ENCODE measurements at regions not wholly inside any gene's neighbourhood (a gene's known extent, or its start where the extent isn't known, plus 50 kb on each side); places are given as distances from the start of the nearest gene placed in this dataset.

- Histone ChIP-seq H3K36me3 (no peaks in the 10 kb centered on the region), H3K27me3 (no peaks in the 10 kb centered on the region), H3K9me3 (no peaks in the 10 kb centered on the region), H3K27ac (no peak overlapping the region), H3K4me3 (replicated peaks in 1 of 3) (no peak overlapping the region), H3K4me1 (no peaks in the 10 kb centered on the region)
- DNase-seq = no peak
- WGBS, 2 donors = 45% methylated on average over 18 to 19 of the region's 19 CpGs
- TF ChIP-seq CTCF (IDR thresholded peaks at IDR 0.05) (no peak), POLR2A (IDR thresholded peaks at IDR 0.05) (no peak)
- intact Hi-C loops (cut with DNase I) = no loop called here
Observed at GRCh38 chr14:104383996-104384775, 195.4 kb upstream of the C14orf180 start.

- Histone ChIP-seq H3K9me3 (no peaks in the 10 kb centered on the region), H3K4me3 (replicated peaks in 1 of 3) (no peak overlapping the region), H3K4me1 (no peaks in the 10 kb centered on the region), H3K36me3 (no peaks in the 10 kb centered on the region), H3K27ac (no peak overlapping the region), H3K27me3 (no peaks in the 10 kb centered on the region)
- intact Hi-C loops (cut with DNase I) = no loop called here
- 89 to 95% methylated on average over 6 of the region's 6 CpGs for WGBS, 2 donors
- no peak for DNase-seq
- TF ChIP-seq POLR2A (IDR thresholded peaks at IDR 0.05) = no peak
Observed at GRCh38 chr14:104384776-104385071, 194.8 kb upstream of the C14orf180 start.

DNA sequence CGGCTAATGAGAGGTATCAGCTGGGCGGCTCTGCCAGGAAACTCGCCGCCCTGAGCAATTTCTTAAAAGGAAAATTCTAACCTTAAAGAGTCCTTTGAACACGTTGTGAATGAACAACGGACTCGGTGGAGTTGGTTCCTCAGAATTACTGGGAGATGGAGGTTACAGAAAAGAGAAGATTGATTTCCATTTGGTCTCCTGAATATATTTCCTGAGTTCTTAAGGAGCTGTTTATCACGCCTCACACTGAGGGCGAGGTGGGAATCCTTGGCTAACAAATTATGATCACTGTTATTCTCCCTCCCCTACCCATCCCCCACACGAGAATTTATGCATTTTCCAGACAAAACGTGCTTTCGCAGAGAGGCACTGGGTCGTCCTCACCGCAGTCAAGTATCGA lies 194.5 kb upstream of the C14orf180 start:
- Histone ChIP-seq H3K4me3 (replicated peaks in 1 of 3) (no peak overlapping the region), H3K27ac (no peak overlapping the region), H3K4me1 (no peaks in the 10 kb centered on the region), H3K9me3 (no peaks in the 10 kb centered on the region), H3K27me3 (no peaks in the 10 kb centered on the region), H3K36me3 (no peaks in the 10 kb centered on the region)
- intact Hi-C loops (cut with DNase I) = no loop called here
- DNase-seq = no peak
- TF ChIP-seq CTCF (IDR thresholded peaks at IDR 0.05) (no peak), POLR2A (IDR thresholded peaks at IDR 0.05) (no peak)
- WGBS, 2 donors = 86 to 88% methylated on average over 15 of the region's 15 CpGs

DNA sequence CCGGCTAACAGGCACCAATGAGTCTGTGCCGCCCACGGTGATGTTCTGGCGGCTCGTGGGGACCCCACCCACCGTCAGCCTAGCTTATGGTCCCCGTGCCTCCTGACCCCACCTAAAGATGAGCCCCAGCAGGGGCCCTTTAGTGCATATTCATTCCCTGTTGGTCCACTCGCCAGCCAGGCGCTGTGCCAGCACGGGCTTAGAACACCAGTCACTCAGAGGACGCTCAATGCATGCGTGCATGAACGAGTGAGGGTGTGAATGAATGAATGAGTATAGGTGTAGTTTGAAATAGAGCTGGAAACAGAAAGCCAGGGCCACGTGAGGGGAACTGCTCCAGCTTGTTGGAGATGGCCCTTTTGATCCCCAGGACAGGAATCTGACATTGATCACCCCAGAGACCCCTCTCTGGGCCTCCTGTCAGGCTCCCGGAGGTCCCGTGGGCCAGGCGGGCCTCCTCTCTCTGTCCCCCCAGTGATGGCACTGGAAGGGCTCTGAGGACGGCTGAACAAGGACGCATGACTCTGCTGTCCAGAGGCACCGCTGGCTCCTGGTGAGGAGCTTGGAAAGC lies 193.9 kb upstream of the C14orf180 start:
- WGBS, 2 donors = 81 to 87% methylated on average over 20 of the region's 20 CpGs
- H3K27ac ChIP-seq = no peak overlapping the region
- no peak for DNase-seq
- no peak for TF ChIP-seq CTCF (IDR thresholded peaks at IDR 0.05)
- no peak for TF ChIP-seq POLR2A (IDR thresholded peaks at IDR 0.05)
- no peaks in the 10 kb centered on the region for H3K4me1 ChIP-seq
- H3K4me3 ChIP-seq (replicated peaks in 1 of 3) = no peak overlapping the region
- no peaks in the 10 kb centered on the region for H3K36me3 ChIP-seq
- intact Hi-C loops (cut with DNase I) = no loop called here
- H3K9me3 ChIP-seq = no peaks in the 10 kb centered on the region
- H3K27me3 ChIP-seq = no peaks in the 10 kb centered on the region

- H3K27me3 ChIP-seq = no peaks in the 10 kb centered on the region
- no peak for DNase-seq
- no peak overlapping the region for H3K27ac ChIP-seq
- no peaks in the 10 kb centered on the region for H3K4me1 ChIP-seq
- intact Hi-C loops (cut with DNase I) = no loop called here
- WGBS, 2 donors = 93 to 94% methylated on average over 21 to 23 of the region's 26 CpGs
- TF ChIP-seq CTCF (IDR thresholded peaks at IDR 0.05) = no peak
- TF ChIP-seq POLR2A (IDR thresholded peaks at IDR 0.05) = no peak
- no peaks in the 10 kb centered on the region for H3K36me3 ChIP-seq
- H3K9me3 ChIP-seq = no peaks in the 10 kb centered on the region
- no peak overlapping the region for H3K4me3 ChIP-seq (replicated peaks in 1 of 3)
Observed at GRCh38 chr14:104386151-104386841, 193.3 kb upstream of the C14orf180 start.
